H9 (cell line): ENCODE measurements at regions not wholly inside any gene's neighbourhood (a gene's known extent, or its start where the extent isn't known, plus 50 kb on each side); places are given as distances from the start of the nearest gene placed in this dataset.
"Not testable (repeated sequence)": the region's sequence is repeated elsewhere in the genome, so short reads cannot be mapped to it uniquely, and the experiment has no call there.

Experiments
- DNase-seq: peaks from one replicate; pipeline ENCODE4 v3.0.0-alpha.2; 2017
- H2AFZ ChIP-seq: one replicate; pipeline ENCODE4 v1.6.1; 2013; ENCODE audit warnings: mild to moderate bottlenecking, low read length, control low read depth, moderate library complexity
- H2AK5ac ChIP-seq: 2 replicates; pipeline ENCODE4 v1.6.1; 2013; ENCODE audit warnings: low read length, control low read depth, mixed read lengths; ENCODE audit not compliant: insufficient read length
- H2BK120ac ChIP-seq: one replicate; pipeline ENCODE4 v1.6.1; 2013; ENCODE audit warnings: low read depth, mild to moderate bottlenecking, low read length, control low read depth, inconsistent platforms; ENCODE audit not compliant: poor library complexity, severe bottlenecking
- H2BK12ac ChIP-seq: 2 replicates; pipeline ENCODE4 v1.6.1; 2013; ENCODE audit warnings: low read length, control low read depth, mixed read lengths, low read depth; ENCODE audit not compliant: insufficient read length
- H2BK15ac ChIP-seq: 2 replicates; pipeline ENCODE4 v1.6.1; 2013; ENCODE audit warnings: low read depth, low read length, control low read depth
- H2BK20ac ChIP-seq: one replicate; pipeline ENCODE4 v1.6.1; 2013; ENCODE audit warnings: low read depth, mild to moderate bottlenecking, low read length, control low read depth, inconsistent platforms; ENCODE audit not compliant: poor library complexity, severe bottlenecking
- H2BK5ac ChIP-seq: 2 replicates; pipeline ENCODE4 v1.6.1; 2013; ENCODE audit warnings: low read length, control low read depth, mixed read lengths; ENCODE audit not compliant: insufficient read length
- H3K14ac ChIP-seq: 2 replicates; pipeline ENCODE4 v1.6.1; 2013; ENCODE audit warnings: low read length, control low read depth; ENCODE audit not compliant: insufficient read depth
- H3K18ac ChIP-seq: 2 replicates; pipeline ENCODE4 v1.6.1; 2013; ENCODE audit warnings: low read depth, mild to moderate bottlenecking, mixed read lengths, low read length, control low read depth; ENCODE audit not compliant: insufficient read length
- H3K23ac ChIP-seq: 2 replicates; pipeline ENCODE4 v1.6.1; 2013; ENCODE audit warnings: low read length, control low read depth, mixed read lengths, low read depth; ENCODE audit not compliant: insufficient read length
- H3K23me2 ChIP-seq: 2 replicates; pipeline ENCODE4 v1.6.1; 2013; ENCODE audit warnings: low read depth, mild to moderate bottlenecking, mixed read lengths, low read length, control low read depth; ENCODE audit not compliant: insufficient read length, poor library complexity, severe bottlenecking
- H3K27ac ChIP-seq: 2 replicates; pipeline ENCODE4 v1.5.1; 2013; ENCODE audit warnings: low read length, control low read depth, mixed read lengths, low read depth; ENCODE audit not compliant: insufficient read length
- H3K27me3 ChIP-seq: 2 replicates; pipeline ENCODE4 v1.6.1; 2013; ENCODE audit warnings: low read length, control low read depth, inconsistent platforms; ENCODE audit not compliant: insufficient read depth
- H3K4ac ChIP-seq: 2 replicates; pipeline ENCODE4 v1.6.1; 2013; ENCODE audit warnings: low read depth, mild to moderate bottlenecking, control low read depth, inconsistent platforms, low read length, moderate library complexity
- H3K4me1 ChIP-seq: 2 replicates; pipeline ENCODE4 v1.6.1; 2013; ENCODE audit warnings: low read length, control low read depth, inconsistent platforms; ENCODE audit not compliant: insufficient read depth
- H3K4me2 ChIP-seq: 2 replicates; pipeline ENCODE4 v1.6.1; 2013; ENCODE audit warnings: low read length, control low read depth, mixed read lengths; ENCODE audit not compliant: insufficient read length, insufficient read depth
- H3K56ac ChIP-seq: 2 replicates; pipeline ENCODE4 v1.6.1; 2013; ENCODE audit warnings: low read depth, mild to moderate bottlenecking, mixed read lengths, low read length, control low read depth; ENCODE audit not compliant: insufficient read length
- H3K79me1 ChIP-seq: 2 replicates; pipeline ENCODE4 v1.6.1; 2013; ENCODE audit warnings: low read depth, mild to moderate bottlenecking, moderate library complexity, low read length, control low read depth, inconsistent platforms; ENCODE audit not compliant: insufficient read depth, poor library complexity, severe bottlenecking
- H3K79me2 ChIP-seq: 2 replicates; pipeline ENCODE4 v1.6.1; 2013; ENCODE audit warnings: low read length, control low read depth, inconsistent platforms; ENCODE audit not compliant: insufficient read depth
- H3K9ac ChIP-seq: 2 replicates; pipeline ENCODE4 v1.6.1; 2013; ENCODE audit warnings: low read length, control low read depth, mixed read lengths; ENCODE audit not compliant: insufficient read length; ENCODE audit errors: extremely low read depth
- H3K9me3 ChIP-seq: one replicate; pipeline ENCODE4 v1.6.1; 2013; ENCODE audit warnings: low read depth, low read length, inconsistent platforms; ENCODE audit not compliant: control insufficient read depth
- H3T11ph ChIP-seq: one replicate; pipeline ENCODE4 v1.6.1; 2013; ENCODE audit warnings: mild to moderate bottlenecking, low read length, control low read depth, inconsistent platforms
- H4K20me1 ChIP-seq: one replicate; pipeline ENCODE4 v1.6.1; 2013; ENCODE audit not compliant: control insufficient read depth, insufficient read length, insufficient read depth
- H4K5ac ChIP-seq: 2 replicates; pipeline ENCODE4 v1.6.1; 2013; ENCODE audit warnings: low read depth, mild to moderate bottlenecking, mixed read lengths, low read length, control low read depth; ENCODE audit not compliant: insufficient read length
- H4K8ac ChIP-seq: replicated peaks from 2 replicates; pipeline ENCODE4 v1.6.1; 2013; ENCODE audit warnings: low read length, control low read depth, mixed read lengths, low read depth; ENCODE audit not compliant: insufficient read length
- H4K91ac ChIP-seq: 2 replicates; pipeline ENCODE4 v1.6.1; 2013; ENCODE audit warnings: low read depth, mild to moderate bottlenecking, moderate library complexity, mixed read lengths, low read length, control low read depth; ENCODE audit not compliant: insufficient read length
- H3K27ac Mint-ChIP-seq, 3 experiments: 2 replicates in 2 of 3; 3 replicates in 1 of 3; pipeline ENCODE4 v1.8.0; 2020 to 2021; ENCODE audit warnings: mixed read lengths in 3 of 3, mild to moderate bottlenecking in 1 of 3, moderate library complexity in 1 of 3
- H3K27me3 Mint-ChIP-seq: 2 replicates; pipeline ENCODE4 v1.8.0; 2021; ENCODE audit warnings: low read depth, mild to moderate bottlenecking, moderate library complexity, mixed read lengths
- H3K36me3 Mint-ChIP-seq, 3 experiments: 2 replicates in 2 of 3; 3 replicates in 1 of 3; pipeline ENCODE4 v1.8.0; 2020 to 2021; ENCODE audit warnings: low read depth in 3 of 3, mixed read lengths in 3 of 3; ENCODE audit not compliant: insufficient read depth in 1 of 3
- H3K4me1 Mint-ChIP-seq, 2 experiments: 2 replicates each; pipeline ENCODE4 v1.8.0; 2020; ENCODE audit warnings: mixed read lengths in 2 of 2
- H3K4me3 Mint-ChIP-seq, 2 experiments: 2 replicates in 1 of 2; 3 replicates in 1 of 2; pipeline ENCODE4 v1.8.0; 2020 to 2021; ENCODE audit warnings: mild to moderate bottlenecking in 2 of 2, mixed read lengths in 2 of 2, moderate library complexity in 1 of 2
- H3K9me3 Mint-ChIP-seq, 2 experiments: 2 replicates in 1 of 2; 3 replicates in 1 of 2; pipeline ENCODE4 v1.8.0; 2020; ENCODE audit warnings: mild to moderate bottlenecking in 2 of 2, mixed read lengths in 2 of 2, moderate library complexity in 1 of 2
- CTCF ChIP-seq: fragments of 200-600 bp; sonication (generic); conservative IDR thresholded peaks from 3 replicates; pipeline ENCODE4 v1.8.0; 2021; ENCODE audit warnings: antibody characterized with exemption, mild to moderate bottlenecking
- WGBS: extraction: QIAGEN DNeasy Blood & Tissue Kit; methylation state at CpG from one replicate; pipeline ENCODE4 v1.1.7; 2013; ENCODE audit warnings: missing lambda C conversion rate, low lambda C conversion rate, mixed read lengths; ENCODE audit not compliant: insufficient read length; ENCODE audit errors: extremely low coverage; 5-methylcytosine and 5-hydroxymethylcytosine counted together

- H3K27ac ChIP-seq = no peak overlapping the region
- no peak for TF ChIP-seq CTCF
- no CpG with 5 or more reads among the region's 2 CpGs for WGBS
- H3K79me2 ChIP-seq = no peaks in the 10 kb centered on the region
- no peak for DNase-seq
- no peak overlapping the region for H2AK5ac ChIP-seq
- H3K27me3 ChIP-seq = no peaks in the 10 kb centered on the region
- H2BK5ac ChIP-seq = no peak overlapping the region
- H3K9me3 ChIP-seq = peaks cover 46% of the 10 kb centered on the region
- peaks cover 8 to 35% (median 13%) of the 10 kb centered on the region in 3 experiments; a peak in 5 of 7 replicates for H3K36me3 Mint-ChIP-seq
- no peak overlapping the region for H4K5ac ChIP-seq
- no peak overlapping the region for H3K9ac ChIP-seq
- peaks cover 92 to 98% of the 10 kb centered on the region in 2 experiments for H3K9me3 Mint-ChIP-seq
- H4K20me1 ChIP-seq = no peaks in the 10 kb centered on the region
- no peak overlapping the region for H2BK20ac ChIP-seq
- H3K4me2 ChIP-seq = no peak overlapping the region
- H3K4me1 ChIP-seq = no peaks in the 10 kb centered on the region
- H3K23me2 ChIP-seq = no peaks in the 10 kb centered on the region
- H2AFZ ChIP-seq = no peak overlapping the region
- no peak overlapping the region for H3K4ac ChIP-seq
- H3T11ph ChIP-seq = no peak overlapping the region
- H3K79me1 ChIP-seq = no peaks in the 10 kb centered on the region
- H3K27me3 Mint-ChIP-seq = no peaks in the 10 kb centered on the region; the same call in 1 of the 2 replicates
- no peak overlapping the region for H3K4me3 Mint-ChIP-seq
- no peak overlapping the region for H3K23ac ChIP-seq
- no peak overlapping the region for H3K27ac Mint-ChIP-seq
- H3K18ac ChIP-seq = no peak overlapping the region
- H4K91ac ChIP-seq = no peak overlapping the region
- H3K14ac ChIP-seq = no peak overlapping the region
- no peak overlapping the region for H4K8ac ChIP-seq
- no peak overlapping the region for H2BK15ac ChIP-seq
- H3K56ac ChIP-seq = no peak overlapping the region
- H2BK12ac ChIP-seq = no peak overlapping the region
- no peak overlapping the region for H2BK120ac ChIP-seq
- H3K4me1 Mint-ChIP-seq = no peaks in the 10 kb centered on the region
These were observed 216.1 kb downstream of the MAGEE1 start for GRCh38 chrX:76643590-76643989.

- not testable (repeated sequence) for H3K4me1 ChIP-seq, DNase-seq, H2BK12ac ChIP-seq, H2AK5ac ChIP-seq, H4K91ac ChIP-seq, H4K8ac ChIP-seq, H3K36me3 Mint-ChIP-seq, H3K79me1 ChIP-seq, H3K27ac Mint-ChIP-seq, H3K79me2 ChIP-seq, H2AFZ ChIP-seq, H2BK120ac ChIP-seq, H3K27me3 ChIP-seq, H3K27me3 Mint-ChIP-seq, H2BK5ac ChIP-seq, H3K4me3 Mint-ChIP-seq, H3K27ac ChIP-seq, H3K4me1 Mint-ChIP-seq, H3K23me2 ChIP-seq, H3K23ac ChIP-seq, H4K5ac ChIP-seq, H3K56ac ChIP-seq, H3K18ac ChIP-seq, H2BK20ac ChIP-seq, H3K4ac ChIP-seq, H4K20me1 ChIP-seq, H3K9ac ChIP-seq, H3K4me2 ChIP-seq, H3K14ac ChIP-seq, H3T11ph ChIP-seq, H2BK15ac ChIP-seq
- peaks cover 24% of the 10 kb centered on the region for H3K9me3 ChIP-seq
- H3K9me3 Mint-ChIP-seq = peaks cover 74 to 87% of the 10 kb centered on the region in 2 experiments
- no CpG with 5 or more reads among the region's 3 CpGs for WGBS
These were observed 223.9 kb downstream of the MAGEE1 start for GRCh38 chrX:76651369-76651768.
